NB4 (cell line): ENCODE measurements at regions not wholly inside any gene's neighbourhood (a gene's known extent, or its start where the extent isn't known, plus 50 kb on each side); places are given as distances from the start of the nearest gene placed in this dataset.

ENCODE experiments used
- DNase-seq: peaks from one replicate; pipeline ENCODE4 v3.0.0; 2010; ENCODE audit warnings: low read depth
- H3K4me3 ChIP-seq: one replicate; pipeline ENCODE4 v1.5.1; 2011; ENCODE audit warnings: mild to moderate bottlenecking, low read depth, low read length, moderate library complexity
- CTCF ChIP-seq: IDR thresholded peaks from one replicate; pipeline ENCODE4 v1.5.1; 2012; ENCODE audit warnings: low read depth, low read length
- MAX ChIP-seq: IDR thresholded peaks from 2 replicates; pipeline ENCODE4 v1.6.1; 2011; ENCODE audit warnings: low read depth, low read length
- MYC ChIP-seq: IDR thresholded peaks from 2 replicates; pipeline ENCODE4 v1.6.1; 2011; ENCODE audit warnings: low read depth, low read length
- POLR2A ChIP-seq: IDR thresholded peaks from 2 replicates; pipeline ENCODE4 v1.6.1; 2011; ENCODE audit warnings: mild to moderate bottlenecking; ENCODE audit not compliant: insufficient read length; ENCODE audit errors: extremely low read depth

GRCh38 chr20:60236613-60237012 lies 278.4 kb downstream of the CDH26 start:
- no peak overlapping the region for H3K4me3 ChIP-seq
- TF ChIP-seq MAX (no peak), POLR2A (no peak), MYC (no peak), CTCF (no peak)
- no peak for DNase-seq

- no peak for DNase-seq
- TF ChIP-seq MYC (no peak), CTCF (no peak), MAX (no peak), POLR2A (no peak)
- H3K4me3 ChIP-seq, result no peak overlapping the region
Measured at GRCh38 chr20:60237981-60238380, 279.8 kb downstream of the CDH26 start.

DNA sequence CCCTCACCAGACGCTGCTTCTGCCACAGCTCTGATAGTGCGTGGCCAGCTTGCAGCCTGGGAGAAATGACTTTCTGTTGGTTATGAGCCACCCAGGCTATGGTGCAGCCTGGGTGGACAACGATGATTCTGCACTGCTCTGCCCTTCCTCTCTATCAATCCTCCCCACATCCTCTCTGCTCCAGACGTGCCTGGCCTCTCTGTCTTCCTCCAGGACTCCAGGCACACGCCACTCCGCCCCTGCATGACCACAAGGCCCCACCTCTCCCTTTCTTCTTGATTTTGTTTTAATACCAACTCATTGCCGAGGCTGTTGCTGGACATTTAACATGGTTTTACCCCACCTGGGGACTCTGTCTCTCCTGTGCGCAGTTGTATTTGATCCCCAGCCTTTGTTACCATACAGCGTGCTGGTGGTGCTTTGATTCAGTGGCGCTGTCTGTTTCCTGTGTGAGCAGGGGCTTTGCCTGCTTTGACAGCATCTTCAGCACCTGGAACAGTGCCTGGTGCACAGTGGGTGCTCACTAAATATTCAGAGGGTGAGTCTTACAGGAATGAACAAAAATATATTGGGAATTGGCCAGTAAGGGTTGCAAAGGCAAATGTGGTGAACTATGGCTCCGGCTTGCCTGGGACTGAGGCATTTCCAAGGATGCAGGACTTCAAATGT lies 280.9 kb downstream of the CDH26 start:
- TF ChIP-seq POLR2A, result no peak
- TF ChIP-seq MYC, result no peak
- no peak for TF ChIP-seq CTCF
- no peak for TF ChIP-seq MAX
- no peak overlapping the region for H3K4me3 ChIP-seq
- no peak for DNase-seq

DNA sequence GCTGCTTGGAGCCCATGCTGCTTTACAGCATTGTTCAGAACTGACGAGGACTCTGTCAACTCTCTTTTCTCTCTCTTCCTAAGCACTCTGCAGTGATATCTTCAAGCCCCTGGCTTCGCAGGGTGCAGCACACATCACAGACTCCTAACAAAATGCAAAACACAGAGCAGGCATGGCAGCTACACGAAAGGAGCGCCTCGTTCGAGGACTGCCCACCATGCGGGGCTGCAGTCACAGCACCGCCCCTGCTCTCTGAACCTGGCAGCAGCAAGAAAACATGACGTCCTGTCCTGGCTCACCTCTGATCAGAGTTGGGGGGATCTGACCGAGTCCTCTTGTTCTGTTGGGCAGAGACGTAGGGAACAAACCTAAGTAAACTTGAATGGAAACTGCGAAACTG lies 281.7 kb downstream of the CDH26 start:
- DNase-seq, result no peak
- TF ChIP-seq MAX (no peak), CTCF (no peak), MYC (no peak), POLR2A (no peak)
- no peak overlapping the region for H3K4me3 ChIP-seq

- DNase-seq, result no peak
Measured at GRCh38 chr20:60240415-60240814, 282.2 kb downstream of the CDH26 start.

More at GRCh38 chr20:60240415-60240814, 282.2 kb downstream of the CDH26 start:
- no peak for TF ChIP-seq POLR2A
- TF ChIP-seq CTCF, result no peak
- no peak for TF ChIP-seq MYC
- TF ChIP-seq MAX, result no peak
- H3K4me3 ChIP-seq, result no peak overlapping the region
